ACHN (cell line): ENCODE measurements at regions not wholly inside any gene's neighbourhood (a gene's known extent, or its start where the extent isn't known, plus 50 kb on each side); places are given as distances from the start of the nearest gene placed in this dataset.

Source experiments
- DNase-seq: peaks from one replicate; pipeline ENCODE4 v3.0.0-alpha.2; 2015
- in situ Hi-C: cut with HindIII; loops from 2 replicates; pipeline ENCODE4 v1.10.0; 2017; ENCODE audit warnings: low sequenced_read_pairs, low pct_ligation_motif_present, low pct_unique_long_range_greater_than_20kb

DNA sequence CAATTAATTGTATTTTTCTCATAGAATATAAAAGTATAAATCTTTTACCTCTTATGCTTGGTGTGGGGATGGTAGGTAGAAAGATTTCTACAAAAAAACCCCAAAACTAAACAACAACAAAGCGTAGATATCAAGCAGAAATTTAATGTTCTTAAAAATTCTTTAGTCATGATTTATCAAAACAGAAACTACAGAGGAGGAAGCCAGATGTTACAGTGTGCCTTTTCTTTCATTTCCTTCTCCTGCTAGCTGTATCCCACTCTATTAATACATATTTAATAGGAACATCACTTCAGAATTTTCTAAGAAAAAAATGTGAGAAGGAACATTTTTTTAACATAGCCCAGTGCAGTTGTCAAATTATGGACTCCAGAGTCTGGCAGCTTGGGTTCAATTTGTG lies 420.6 kb downstream of the TUSC7 start:
- in situ Hi-C loops, result no loop called here
- no peak for DNase-seq

DNA sequence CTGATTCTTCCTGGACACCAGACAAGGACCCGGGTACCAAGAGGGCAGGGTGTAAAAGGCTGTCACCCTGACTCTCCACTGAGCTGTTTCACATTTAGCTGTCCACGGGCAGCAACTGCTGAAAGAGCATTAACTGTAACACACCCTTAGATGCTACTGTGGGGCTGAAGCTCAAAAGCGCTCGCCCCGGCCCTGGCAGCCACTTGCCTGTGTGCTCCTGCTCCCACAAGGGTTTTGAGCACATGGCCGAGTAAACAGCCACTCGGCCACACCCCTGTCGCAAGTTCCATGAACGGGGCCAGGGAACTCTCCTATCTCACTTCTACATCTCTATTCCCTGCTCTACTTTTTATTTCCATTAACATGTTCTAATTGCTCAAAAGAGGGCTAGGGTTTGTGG lies 421.7 kb downstream of the TUSC7 start:
- in situ Hi-C loops, result no loop called here
- no peak for DNase-seq

DNA sequence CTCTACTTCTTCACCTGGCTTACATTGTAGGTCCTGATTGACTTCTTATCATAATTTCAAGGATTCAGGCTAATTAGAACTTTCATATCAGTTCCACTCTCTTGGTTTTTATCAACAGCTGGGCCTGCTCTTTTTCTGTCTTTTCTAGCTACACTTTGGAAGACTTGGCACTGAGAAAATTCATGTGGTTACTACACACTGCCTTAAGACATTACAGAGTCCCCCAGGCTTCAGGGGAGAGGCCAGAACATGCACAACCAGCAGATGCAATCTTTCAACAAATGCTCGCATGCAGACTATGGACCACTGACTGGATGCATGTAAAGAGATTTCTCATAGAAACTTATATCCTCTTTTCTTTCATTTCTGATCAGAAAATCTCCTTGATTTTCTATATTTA lies 423.5 kb downstream of the TUSC7 start:
- in situ Hi-C loops, result no loop called here
- no peak for DNase-seq

DNA sequence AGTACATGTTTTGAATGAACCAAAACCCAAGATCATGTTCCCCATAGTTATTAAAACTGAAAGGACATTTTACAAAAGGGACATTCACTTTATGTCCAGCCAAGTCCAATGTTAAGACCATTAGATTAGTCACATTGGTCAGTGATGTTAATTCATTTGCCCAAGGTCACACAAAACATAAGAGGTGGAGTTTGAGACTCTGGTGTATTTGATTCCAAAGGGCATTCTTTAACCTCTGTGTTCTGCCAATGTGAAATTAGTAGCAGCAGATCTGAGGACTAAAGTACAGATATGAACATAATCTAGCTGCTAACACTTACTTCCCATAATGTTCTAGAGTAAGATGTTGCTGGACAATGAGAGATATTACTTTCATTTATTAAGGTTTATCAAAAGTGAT lies 425.6 kb downstream of the TUSC7 start:
- DNase-seq, result no peak
- in situ Hi-C loops, result no loop called here

DNA sequence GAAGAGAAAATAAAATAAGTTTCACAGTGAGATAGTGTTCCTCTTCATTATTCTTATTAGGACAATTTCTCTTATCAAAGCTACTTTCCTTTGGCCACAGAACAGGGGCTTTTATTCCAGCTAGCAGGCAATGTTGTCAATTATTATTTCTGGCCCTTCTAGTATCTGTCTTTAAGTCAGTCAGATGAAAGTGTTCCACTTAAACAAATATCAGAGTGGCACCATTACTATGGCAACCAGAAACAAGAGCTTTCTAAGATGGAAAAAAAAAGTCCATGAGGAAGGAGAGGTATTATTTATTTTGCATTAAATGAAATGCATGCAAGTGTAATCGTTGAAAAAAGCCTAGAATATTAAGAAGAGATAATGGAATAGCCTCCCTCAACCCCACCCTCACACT lies 426.4 kb downstream of the TUSC7 start:
- in situ Hi-C loops, result no loop called here
- DNase-seq, result no peak

DNA sequence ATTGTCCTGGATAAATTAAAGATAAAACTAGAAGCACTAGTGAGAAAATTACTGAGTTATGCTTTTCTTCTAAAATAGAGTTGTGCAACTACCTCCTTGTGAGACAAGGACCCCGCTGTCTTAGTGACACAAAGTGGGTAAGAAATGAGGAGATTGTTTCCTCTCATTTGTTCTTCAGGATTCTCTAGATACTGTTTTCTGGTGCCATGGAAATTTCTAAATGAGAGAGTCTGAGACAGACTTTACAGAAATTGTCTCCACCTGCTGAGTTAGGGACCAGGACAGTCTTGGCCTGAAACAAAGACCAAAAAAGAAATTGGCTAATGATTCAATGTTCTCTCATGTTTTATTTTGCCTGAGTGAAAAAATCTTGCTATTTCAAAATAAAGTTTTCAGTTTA lies 427.5 kb downstream of the TUSC7 start:
- DNase-seq, result no peak
- in situ Hi-C loops, result no loop called here

DNA sequence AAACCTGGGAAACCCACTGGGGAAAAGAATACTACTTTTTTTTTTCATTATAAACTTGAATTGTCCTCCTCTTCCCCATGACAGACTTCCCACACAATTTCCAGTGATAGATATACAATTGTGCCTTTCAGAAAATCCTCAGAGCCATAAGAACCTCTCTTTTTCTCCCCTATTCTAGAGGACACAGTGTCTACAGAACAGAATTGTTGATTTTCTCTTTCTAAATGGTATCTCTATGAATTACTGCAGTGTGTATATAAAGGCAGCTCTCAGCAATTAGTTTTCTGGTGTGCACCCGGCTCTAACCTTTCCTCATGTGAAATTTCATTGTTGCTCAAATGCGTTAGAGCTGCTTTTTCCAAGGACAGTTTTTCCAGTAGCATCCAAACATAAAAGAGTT lies 430.1 kb downstream of the TUSC7 start:
- DNase-seq, result no peak
- in situ Hi-C loops, result no loop called here

DNA sequence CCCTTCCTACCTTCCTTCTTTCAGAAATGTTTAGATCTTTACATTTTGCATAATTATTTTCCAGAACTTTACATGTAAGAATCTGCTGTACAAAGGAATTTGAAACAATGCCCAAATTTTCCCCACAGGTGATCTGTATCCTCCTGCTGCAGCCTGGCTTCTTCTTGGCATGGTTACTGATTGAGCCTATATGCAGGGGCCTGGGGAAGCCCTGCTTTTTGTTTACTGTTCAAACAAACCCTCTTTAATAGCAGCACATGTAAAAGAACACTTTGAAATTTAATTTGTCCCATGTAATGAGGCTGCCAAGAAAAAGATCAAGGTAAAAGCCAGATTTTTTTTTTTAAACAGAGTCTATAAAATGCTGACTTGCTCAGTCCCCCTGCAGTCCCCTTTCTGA lies 432.2 kb downstream of the TUSC7 start:
- no peak for DNase-seq
- in situ Hi-C loops, result no loop called here

DNA sequence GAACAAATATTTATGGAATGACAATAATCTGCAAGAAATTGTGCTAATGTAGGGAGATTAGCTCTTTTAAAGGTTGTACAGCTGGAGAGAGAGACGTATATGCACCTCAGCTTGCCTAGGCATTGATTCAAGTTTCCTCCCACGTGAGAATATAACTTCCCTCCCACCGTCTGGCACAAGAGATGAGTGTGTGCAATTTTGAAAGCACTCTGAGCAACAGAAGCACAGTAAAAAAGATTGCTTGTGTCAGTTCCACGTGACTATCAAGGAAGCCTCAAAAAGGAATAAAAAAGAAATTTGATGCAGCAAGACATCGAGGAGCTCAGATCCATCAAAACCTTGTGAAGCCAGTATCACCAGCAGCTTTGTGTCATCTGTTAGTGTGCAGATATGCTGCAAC lies 435.3 kb downstream of the TUSC7 start:
- in situ Hi-C loops, result no loop called here
- no peak for DNase-seq

DNA sequence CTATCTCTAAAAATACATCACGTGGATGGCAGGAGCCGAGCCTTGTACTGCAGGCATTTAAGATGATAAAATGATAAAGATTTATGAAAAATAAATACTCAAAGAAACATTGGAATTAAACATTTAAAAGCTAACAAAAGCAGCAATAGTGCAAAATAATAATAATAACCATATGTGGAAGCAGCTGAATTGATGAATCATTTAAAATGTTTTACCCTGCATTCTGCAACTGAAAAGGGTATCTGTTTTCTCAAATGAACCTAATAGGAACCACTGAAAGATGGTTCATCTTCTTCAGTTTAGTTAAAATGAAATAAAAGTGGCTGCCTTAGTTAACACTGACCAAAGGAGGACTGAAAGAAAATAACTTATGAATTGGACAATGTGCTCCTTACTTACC lies 436.1 kb downstream of the TUSC7 start:
- in situ Hi-C loops, result no loop called here
- no peak for DNase-seq

DNA sequence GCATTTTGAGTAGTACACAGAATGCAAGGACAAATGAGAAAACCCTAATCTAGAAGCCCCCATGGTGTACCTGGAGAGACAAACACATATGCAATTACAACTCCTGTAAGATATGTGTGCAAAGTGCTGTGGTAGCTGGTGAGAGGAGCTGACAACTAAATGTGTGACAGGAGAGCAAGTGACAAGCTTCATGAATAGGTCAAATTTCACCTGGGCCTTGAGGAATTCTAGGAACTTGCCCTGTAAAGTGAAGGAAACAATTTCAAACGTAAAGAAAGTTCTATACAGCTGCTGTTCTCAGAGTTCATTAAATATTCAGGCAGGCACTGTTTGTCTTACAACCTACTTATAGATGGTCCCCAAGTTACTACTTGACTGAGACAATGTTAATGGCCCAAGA lies 437.0 kb downstream of the TUSC7 start:
- DNase-seq, result no peak
- in situ Hi-C loops, result no loop called here

DNA sequence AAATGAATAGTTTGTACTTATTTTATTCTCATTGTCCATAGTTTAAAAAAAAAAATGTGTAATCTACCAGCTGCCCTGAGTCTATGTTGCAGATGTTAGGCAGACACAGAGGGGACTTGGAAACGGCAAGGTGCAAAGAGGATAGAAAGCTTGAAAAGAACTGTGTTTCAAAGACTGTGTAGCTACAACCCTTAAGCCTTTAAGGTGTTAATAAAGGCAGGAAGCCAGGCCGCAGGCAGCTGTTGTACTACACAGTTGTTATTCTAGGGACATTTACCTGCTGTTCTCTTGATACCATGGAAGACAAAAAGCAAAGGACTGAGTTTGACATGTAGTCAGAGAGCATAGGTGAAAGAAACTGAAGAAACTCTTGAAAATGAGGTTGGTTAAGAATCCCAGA lies 440.0 kb downstream of the TUSC7 start:
- no peak for DNase-seq
- in situ Hi-C loops, result no loop called here

DNA sequence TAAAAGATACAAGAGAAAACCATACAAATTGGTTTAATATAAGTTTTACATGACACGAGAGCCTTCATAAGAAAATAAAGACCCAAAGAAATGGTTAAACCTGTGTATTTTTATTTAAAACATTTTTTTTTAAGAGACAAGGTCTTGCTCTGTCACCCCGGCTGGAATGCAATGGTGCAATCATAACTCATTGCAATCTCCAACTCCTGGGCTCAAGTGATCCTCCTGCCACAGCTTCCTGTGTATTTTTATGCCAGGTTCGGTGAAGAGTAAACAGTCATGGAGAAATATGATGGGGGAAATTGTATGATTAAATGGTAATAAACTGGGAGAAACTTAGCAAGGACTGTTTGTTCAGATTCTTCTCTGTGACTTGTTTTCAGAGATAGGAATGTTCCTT lies 441.0 kb downstream of the TUSC7 start:
- in situ Hi-C loops, result no loop called here
- DNase-seq, result no peak

DNA sequence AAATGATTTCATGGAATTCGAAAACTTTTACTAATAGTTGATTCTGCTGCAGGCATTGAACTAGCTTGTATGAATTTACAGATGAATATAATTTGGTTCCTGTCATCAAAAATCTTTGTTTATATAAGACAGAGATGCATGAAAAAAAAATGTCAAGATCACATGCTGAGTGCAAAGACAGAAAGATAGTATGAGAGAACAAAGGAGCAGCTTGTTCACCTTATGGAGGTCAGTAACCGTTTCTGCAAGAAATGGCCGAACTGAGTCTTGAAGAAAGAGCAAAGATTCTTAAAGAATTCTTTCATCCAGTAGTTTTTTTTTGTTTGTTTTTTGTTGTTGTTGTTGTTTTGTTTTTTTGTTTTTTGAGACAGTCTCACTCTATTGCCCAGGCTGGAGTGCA lies 450.6 kb downstream of the TUSC7 start:
- in situ Hi-C loops, result no loop called here
- no peak for DNase-seq

DNA sequence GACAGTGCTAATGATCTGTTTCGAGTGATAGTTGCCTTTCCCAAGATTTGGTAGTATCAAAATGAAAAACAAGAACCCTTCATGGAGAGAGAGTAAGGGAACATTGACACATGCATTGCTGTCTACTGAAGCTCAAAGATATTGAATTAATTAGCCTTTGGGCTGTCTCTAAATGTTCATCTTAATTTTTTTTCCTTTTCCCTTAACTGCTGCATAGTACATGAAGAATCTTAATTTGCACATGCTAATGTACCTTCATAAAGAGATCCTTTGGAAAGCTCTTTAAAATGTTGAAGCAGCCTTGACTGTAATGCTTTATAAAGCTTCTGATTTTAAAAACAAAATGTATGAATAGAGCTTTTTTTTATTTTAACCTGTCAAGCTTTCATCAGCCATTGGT lies 452.2 kb downstream of the TUSC7 start:
- DNase-seq, result no peak
- in situ Hi-C loops, result no loop called here

DNA sequence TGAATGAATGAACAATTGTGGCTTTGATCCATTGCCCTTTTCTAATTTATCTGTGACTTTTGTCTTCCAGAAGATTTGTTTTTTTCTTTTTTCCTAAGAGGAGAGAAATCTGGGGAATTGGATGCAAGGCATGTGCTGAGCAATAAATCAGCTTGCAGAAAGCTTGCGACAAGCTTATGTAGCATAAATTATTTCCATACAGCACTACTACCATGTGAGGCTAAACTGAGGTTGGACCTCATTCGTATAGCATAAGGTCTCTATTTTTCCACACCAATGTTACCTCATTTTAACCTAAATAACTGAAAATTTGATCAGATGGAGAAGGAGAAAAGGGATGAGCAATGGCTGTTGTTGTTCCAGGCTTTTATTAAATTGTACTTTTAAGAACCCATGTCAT lies 455.6 kb downstream of the TUSC7 start:
- no peak for DNase-seq
- in situ Hi-C loops, result no loop called here

DNA sequence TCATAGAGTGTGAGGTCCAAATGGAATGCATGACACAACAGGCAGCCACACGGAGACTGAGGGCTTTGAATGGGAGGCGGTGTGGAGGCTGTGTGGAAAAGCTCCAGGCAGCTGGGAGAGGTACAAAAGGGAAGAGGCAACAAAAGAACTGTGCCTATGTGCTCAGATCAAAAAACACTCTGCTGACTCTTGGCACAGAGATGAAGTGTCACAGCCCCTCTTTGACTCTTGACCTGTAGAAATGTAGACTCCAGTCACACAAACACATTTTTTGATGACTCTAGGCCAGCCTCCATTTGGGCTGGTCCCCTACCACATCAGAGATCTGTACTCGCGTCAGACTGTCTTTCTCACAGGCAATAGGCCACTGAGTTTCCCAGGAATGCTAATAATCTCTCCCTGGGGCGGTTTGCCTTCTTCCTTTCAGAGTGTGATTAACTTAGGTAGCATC lies 456.0 kb downstream of the TUSC7 start:
- no peak for DNase-seq
- in situ Hi-C loops, result no loop called here

DNA sequence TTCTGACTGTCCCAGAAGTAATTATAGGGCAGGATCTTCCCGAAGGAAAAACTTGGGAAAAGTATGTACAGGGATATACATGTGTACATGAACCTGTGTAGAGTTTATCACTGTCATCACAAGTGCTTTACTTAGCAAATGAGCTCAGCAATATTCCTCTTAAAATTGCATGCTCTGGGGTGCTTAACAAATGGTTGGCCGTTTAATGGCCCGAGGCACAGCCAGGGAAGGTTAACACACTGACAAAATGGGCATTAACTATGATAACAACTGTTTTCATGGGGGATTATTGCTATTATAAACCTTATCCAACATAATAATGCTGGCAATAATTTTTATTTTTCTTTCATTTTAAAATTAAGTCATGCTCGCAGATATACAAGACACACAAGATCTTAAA lies 459.3 kb downstream of the TUSC7 start:
- in situ Hi-C loops, result no loop called here
- no peak for DNase-seq

DNA sequence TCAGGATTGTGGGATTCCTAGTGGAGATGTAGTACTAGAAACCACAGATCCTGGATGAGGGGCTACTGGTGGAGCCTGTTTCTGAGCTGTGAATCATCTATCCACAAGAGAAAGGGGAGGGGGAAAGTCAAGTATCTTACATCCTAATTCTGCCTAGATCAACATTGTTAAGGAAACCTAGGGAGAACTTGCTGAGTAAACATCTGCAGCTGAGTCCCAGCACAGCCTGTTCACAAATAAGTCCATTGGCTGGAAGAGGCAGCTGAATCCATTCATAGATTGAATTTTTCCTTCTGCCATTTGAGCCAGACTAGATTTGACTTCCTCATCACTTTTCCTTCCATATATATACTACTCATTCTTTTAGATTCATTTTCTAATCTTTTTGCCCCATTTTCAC lies 460.5 kb downstream of the TUSC7 start:
- DNase-seq, result no peak
- in situ Hi-C loops, result no loop called here

DNA sequence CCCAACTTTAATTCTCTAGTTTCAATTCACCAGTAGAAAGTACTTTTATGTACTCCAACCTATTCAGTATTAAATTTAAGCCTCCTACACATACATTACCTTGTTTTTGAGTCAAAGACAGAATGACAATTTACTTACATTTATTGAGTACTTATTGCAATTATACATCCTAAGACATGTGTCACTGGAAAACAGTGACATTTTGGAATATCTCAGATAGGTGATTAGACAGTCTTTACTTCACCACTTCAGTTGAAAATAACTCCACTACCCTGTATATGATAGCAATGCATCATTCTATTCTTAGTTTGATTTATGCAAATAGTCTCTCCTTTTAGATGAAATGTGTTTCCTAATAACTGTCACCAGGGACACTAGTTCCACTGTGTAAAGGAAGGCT lies 461.5 kb downstream of the TUSC7 start:
- in situ Hi-C loops, result no loop called here
- DNase-seq, result no peak

DNA sequence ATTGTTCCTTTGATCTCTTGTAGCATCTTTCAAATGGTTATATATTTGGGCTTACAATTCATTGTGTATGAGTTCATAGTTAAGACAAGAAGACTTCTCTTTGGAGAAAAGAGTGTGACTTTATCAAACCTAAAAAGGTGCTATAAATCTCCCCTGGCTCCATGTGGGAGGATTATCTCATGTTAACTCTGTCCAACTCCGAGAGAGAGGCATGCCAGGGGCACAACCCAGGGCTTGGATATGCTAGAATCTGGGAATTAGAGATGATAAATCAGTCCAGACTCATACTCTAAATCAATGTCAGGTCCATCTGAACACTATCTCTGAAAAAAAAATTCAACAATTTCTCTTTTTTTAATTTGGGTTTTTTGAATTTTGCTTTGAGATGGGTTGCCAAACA lies 462.8 kb downstream of the TUSC7 start:
- DNase-seq, result no peak

DNA sequence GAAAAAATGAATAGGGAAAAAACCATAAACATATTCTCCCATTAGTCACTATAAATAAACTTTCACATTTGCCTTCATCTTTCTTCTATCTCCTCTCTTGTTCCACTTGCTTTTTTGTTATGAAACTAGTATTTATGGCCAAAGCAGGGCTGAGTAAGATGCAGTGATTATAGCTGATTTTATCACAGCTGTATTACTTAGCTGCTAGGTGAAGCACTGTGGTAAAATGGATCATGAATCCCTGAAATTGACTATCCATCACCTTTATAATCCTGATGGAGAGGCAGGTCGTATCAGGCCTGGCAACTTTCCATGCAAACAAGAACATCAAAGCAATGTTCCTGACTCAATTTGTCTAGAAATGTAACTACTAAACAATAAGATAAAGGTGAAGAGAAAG lies 471.6 kb downstream of the TUSC7 start:
- in situ Hi-C loops, result no loop called here
- DNase-seq, result no peak

More for the DNA sequence above, 462.8 kb downstream of the TUSC7 start:
- in situ Hi-C loops, result no loop called here
